ENCODE measurements at regions not wholly inside any gene's neighbourhood (a gene's known extent, or its start where the extent isn't known, plus 50 kb on each side); places are given as distances from the start of the nearest gene placed in this dataset.

- TF ChIP-seq CTCF (IDR thresholded peaks at IDR 0.05; ENCODE audit: insufficient read depth, low read length, poor library complexity, severe bottlenecking): no peak
- no peak for DNase-seq (ENCODE audit: low read depth)
- Histone ChIP-seq H3K27me3 (ENCODE audit: control insufficient read depth, insufficient read depth, low read length) (no peaks in the 10 kb centered on the region), H3K36me3 (ENCODE audit: control insufficient read depth, insufficient read depth, low read length) (no peaks in the 10 kb centered on the region), H3K4me3 (ENCODE audit: low read depth, low read length) (no peak overlapping the region)
Measured at GRCh38 chr1:208851366-208851765, 607.2 kb upstream of the PLXNA2 start.

- no peak for DNase-seq (ENCODE audit: low read depth)
- Histone ChIP-seq H3K27me3 (ENCODE audit: control insufficient read depth, insufficient read depth, low read length) (no peaks in the 10 kb centered on the region), H3K36me3 (ENCODE audit: control insufficient read depth, insufficient read depth, low read length) (no peaks in the 10 kb centered on the region), H3K4me3 (ENCODE audit: low read depth, low read length) (no peak overlapping the region)
- TF ChIP-seq CTCF (IDR thresholded peaks at IDR 0.05; ENCODE audit: insufficient read depth, low read length, poor library complexity, severe bottlenecking): no peak
Measured at GRCh38 chr1:208852911-208853310, 608.7 kb upstream of the PLXNA2 start.

GRCh38 chr1:208855403-208855802, 611.2 kb upstream of the PLXNA2 start:
- no peak for DNase-seq (ENCODE audit: low read depth)
- TF ChIP-seq CTCF (IDR thresholded peaks at IDR 0.05; ENCODE audit: insufficient read depth, low read length, poor library complexity, severe bottlenecking): no peak
- H3K27me3 ChIP-seq (ENCODE audit: control insufficient read depth, insufficient read depth, low read length): no peaks in the 10 kb centered on the region

GRCh38 chr1:208857465-208857864, 613.3 kb upstream of the PLXNA2 start:
- no peaks in the 10 kb centered on the region for H3K36me3 ChIP-seq (ENCODE audit: control insufficient read depth, insufficient read depth, low read length)
- no peak overlapping the region for H3K4me3 ChIP-seq (ENCODE audit: low read depth, low read length)
- no peak for TF ChIP-seq CTCF (IDR thresholded peaks at IDR 0.05; ENCODE audit: insufficient read depth, low read length, poor library complexity, severe bottlenecking)
- DNase-seq (ENCODE audit: low read depth): no peak
- no peaks in the 10 kb centered on the region for H3K27me3 ChIP-seq (ENCODE audit: control insufficient read depth, insufficient read depth, low read length)

More at GRCh38 chr1:208855403-208855802, 611.2 kb upstream of the PLXNA2 start:
- Histone ChIP-seq H3K36me3 (ENCODE audit: control insufficient read depth, insufficient read depth, low read length) (no peaks in the 10 kb centered on the region), H3K4me3 (ENCODE audit: low read depth, low read length) (no peak overlapping the region)

GRCh38 chr1:208858738-208859137, 614.6 kb upstream of the PLXNA2 start:
- no peak for DNase-seq (ENCODE audit: low read depth)
- H3K27me3 ChIP-seq (ENCODE audit: control insufficient read depth, insufficient read depth, low read length): no peaks in the 10 kb centered on the region
- TF ChIP-seq CTCF (IDR thresholded peaks at IDR 0.05; ENCODE audit: insufficient read depth, low read length, poor library complexity, severe bottlenecking): no peak
- no peak overlapping the region for H3K4me3 ChIP-seq (ENCODE audit: low read depth, low read length)
- H3K36me3 ChIP-seq (ENCODE audit: control insufficient read depth, insufficient read depth, low read length): no peaks in the 10 kb centered on the region

- TF ChIP-seq CTCF (IDR thresholded peaks at IDR 0.05; ENCODE audit: insufficient read depth, low read length, poor library complexity, severe bottlenecking): no peak
Measured at GRCh38 chr1:208864366-208864965, 620.3 kb upstream of the PLXNA2 start.

More at GRCh38 chr1:208864366-208864965, 620.3 kb upstream of the PLXNA2 start:
- Histone ChIP-seq H3K27me3 (ENCODE audit: control insufficient read depth, insufficient read depth, low read length) (no peaks in the 10 kb centered on the region), H3K4me3 (ENCODE audit: low read depth, low read length) (no peak overlapping the region), H3K36me3 (ENCODE audit: control insufficient read depth, insufficient read depth, low read length) (no peaks in the 10 kb centered on the region)
- DNase-seq (ENCODE audit: low read depth): no peak
